ENCODE measurements at regions not wholly inside any gene's neighbourhood (a gene's known extent, or its start where the extent isn't known, plus 50 kb on each side); places are given as distances from the start of the nearest gene placed in this dataset.

DNA sequence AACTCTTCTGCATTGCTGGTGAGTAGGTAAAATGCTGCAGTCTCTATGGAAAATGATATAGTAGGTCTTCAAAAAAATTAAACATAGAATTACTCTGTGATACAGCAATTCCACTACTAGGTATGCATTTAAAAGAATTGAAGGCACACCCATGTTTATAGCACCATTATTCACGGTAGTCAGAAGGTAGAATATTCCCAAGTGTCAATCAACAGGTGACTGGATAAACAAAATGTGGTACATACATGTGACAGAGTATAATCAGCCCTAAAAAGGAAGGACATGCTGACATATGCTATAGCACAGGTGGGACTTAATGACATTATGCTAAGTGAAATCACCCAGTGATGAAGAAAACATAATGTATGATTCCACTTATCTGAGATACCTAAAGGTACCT is 123.3 kb downstream of the CCER1 start:
- H3K9me3 Mint-ChIP-seq = no peaks in the 10 kb centered on the region
- TF ChIP-seq, protein P1, sequence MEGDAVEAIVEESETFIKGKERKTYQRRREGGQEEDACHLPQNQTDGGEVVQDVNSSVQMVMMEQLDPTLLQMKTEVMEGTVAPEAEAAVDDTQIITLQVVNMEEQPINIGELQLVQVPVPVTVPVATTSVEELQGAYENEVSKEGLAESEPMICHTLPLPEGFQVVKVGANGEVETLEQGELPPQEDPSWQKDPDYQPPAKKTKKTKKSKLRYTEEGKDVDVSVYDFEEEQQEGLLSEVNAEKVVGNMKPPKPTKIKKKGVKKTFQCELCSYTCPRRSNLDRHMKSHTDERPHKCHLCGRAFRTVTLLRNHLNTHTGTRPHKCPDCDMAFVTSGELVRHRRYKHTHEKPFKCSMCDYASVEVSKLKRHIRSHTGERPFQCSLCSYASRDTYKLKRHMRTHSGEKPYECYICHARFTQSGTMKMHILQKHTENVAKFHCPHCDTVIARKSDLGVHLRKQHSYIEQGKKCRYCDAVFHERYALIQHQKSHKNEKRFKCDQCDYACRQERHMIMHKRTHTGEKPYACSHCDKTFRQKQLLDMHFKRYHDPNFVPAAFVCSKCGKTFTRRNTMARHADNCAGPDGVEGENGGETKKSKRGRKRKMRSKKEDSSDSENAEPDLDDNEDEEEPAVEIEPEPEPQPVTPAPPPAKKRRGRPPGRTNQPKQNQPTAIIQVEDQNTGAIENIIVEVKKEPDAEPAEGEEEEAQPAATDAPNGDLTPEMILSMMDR (conservative IDR thresholded peaks at IDR 0.05) = no peak
- DNase-seq (ENCODE audit: extremely low spot score, unreplicated experiment) = no peak
- no peak overlapping the region for H3K4me3 Mint-ChIP-seq
- H3K27ac Mint-ChIP-seq = no peak overlapping the region
- H3K27me3 Mint-ChIP-seq = no peaks in the 10 kb centered on the region
- peaks cover 23% of the 10 kb centered on the region for H3K4me1 Mint-ChIP-seq (ENCODE audit: unreplicated experiment)
- no peaks in the 10 kb centered on the region for H3K36me3 Mint-ChIP-seq

DNA sequence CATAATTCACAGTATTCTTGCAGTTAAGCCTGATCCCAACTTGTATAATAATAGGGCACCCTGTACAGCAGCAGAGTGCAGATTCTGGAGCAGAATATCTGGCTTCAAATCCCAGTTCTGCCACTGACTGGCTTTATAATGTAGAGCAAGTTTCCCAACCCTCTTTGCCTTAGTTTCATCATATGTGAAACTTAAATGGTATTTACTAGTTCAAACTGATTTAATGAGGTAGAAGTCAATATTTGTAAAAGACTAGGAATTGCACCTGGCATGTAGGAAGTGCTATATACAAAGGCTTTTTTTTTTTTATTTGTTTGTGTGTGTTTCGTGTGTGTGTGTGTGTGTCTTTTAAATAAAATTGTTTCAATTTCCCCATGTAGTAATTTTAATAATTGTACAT is 125.9 kb downstream of the CCER1 start:
- Mint-ChIP-seq H3K4me3 (no peak overlapping the region), H3K36me3 (no peaks in the 10 kb centered on the region), H3K27ac (no peak overlapping the region), H3K4me1 (ENCODE audit: unreplicated experiment) (peaks cover 23% of the 10 kb centered on the region), H3K9me3 (no peaks in the 10 kb centered on the region), H3K27me3 (no peaks in the 10 kb centered on the region)
- TF ChIP-seq, protein P1 (conservative IDR thresholded peaks at IDR 0.05) = no peak
- DNase-seq (ENCODE audit: extremely low spot score, unreplicated experiment) = no peak

DNA sequence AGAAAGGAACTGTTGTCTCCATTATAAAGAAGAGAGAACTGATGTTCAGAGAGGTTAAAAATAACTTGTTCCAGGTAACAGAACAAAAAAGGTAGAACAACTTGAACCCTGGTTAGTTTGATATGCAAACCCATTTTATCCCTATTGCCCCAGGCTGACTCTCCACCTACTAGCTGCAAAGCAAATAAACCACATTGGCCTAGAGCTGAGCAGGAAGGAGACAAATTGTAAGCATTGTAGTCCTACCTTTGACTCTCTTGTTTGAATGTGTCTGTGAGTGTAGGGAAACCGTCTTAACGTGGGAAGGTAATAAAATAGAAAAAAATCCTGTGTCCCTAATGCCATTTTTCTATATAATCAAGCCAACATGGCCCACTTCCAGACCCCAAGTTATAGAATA is 126.4 kb downstream of the CCER1 start:
- Mint-ChIP-seq H3K9me3 (no peaks in the 10 kb centered on the region), H3K27me3 (no peaks in the 10 kb centered on the region), H3K4me1 (ENCODE audit: unreplicated experiment) (peaks cover 23% of the 10 kb centered on the region), H3K27ac (no peak overlapping the region), H3K36me3 (no peaks in the 10 kb centered on the region), H3K4me3 (no peak overlapping the region)
- DNase-seq (ENCODE audit: extremely low spot score, unreplicated experiment) = no peak
- TF ChIP-seq, protein P1 (conservative IDR thresholded peaks at IDR 0.05) = no peak

DNA sequence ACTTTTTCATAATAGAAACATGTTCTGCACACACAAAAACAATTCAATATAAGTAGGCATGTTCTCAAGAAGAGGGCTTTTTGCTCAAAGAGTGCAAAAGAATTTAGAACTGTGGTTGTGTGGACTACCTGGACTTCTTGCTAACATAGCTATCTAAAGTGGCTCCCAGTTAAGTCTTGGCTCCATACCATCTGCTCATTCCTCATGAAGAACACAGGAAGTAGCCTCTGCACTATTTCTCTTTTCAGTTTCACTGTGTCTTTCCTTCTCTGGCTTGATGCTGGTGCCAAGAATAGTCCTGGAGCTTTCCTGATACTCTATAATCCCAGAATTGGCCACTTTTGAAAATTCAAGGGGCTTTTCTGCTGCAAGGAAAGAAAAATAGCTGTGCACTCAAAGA is 127.4 kb downstream of the CCER1 start:
- H3K4me3 Mint-ChIP-seq = no peak overlapping the region
- no peak overlapping the region for H3K27ac Mint-ChIP-seq
- H3K4me1 Mint-ChIP-seq (ENCODE audit: unreplicated experiment) = peaks cover 13% of the 10 kb centered on the region
- TF ChIP-seq, protein P1 (conservative IDR thresholded peaks at IDR 0.05) = no peak
- no peaks in the 10 kb centered on the region for H3K27me3 Mint-ChIP-seq
- no peaks in the 10 kb centered on the region for H3K9me3 Mint-ChIP-seq
- no peaks in the 10 kb centered on the region for H3K36me3 Mint-ChIP-seq
- no peak for DNase-seq (ENCODE audit: extremely low spot score, unreplicated experiment)

- no peaks in the 10 kb centered on the region for H3K9me3 Mint-ChIP-seq
- TF ChIP-seq, protein P1 (conservative IDR thresholded peaks at IDR 0.05) = no peak
- no peaks in the 10 kb centered on the region for H3K27me3 Mint-ChIP-seq
- no peak overlapping the region for H3K27ac Mint-ChIP-seq
- DNase-seq (ENCODE audit: extremely low spot score, unreplicated experiment) = no peak
- H3K4me1 Mint-ChIP-seq (ENCODE audit: unreplicated experiment) = peaks cover 5% of the 10 kb centered on the region
- no peaks in the 10 kb centered on the region for H3K36me3 Mint-ChIP-seq
- no peak overlapping the region for H3K4me3 Mint-ChIP-seq
These were observed 128.9 kb downstream of the CCER1 start for GRCh38 chr12:90826036-90826435.

DNA sequence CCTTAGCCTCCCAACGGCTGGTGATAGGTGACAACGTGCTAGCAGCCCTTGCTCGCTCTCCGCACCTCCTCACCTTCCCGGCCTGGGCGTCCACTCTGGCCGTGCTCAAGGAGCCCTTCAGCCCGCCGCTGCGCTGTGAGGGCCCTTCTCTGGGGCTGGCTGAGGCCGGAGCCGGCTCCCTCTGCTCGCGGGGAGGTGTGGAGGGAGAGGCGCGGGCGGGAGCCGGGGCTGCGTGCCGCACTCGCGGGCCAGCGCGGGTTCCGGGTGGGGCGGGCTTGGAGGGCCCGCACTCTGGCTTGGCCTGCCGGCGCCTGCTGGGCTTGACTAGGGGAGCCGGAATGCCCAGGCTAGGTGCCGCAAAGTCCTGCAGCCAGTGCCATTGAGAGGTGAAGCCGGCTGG is 131.1 kb downstream of the CCER1 start:
- Mint-ChIP-seq H3K27ac (no peak overlapping the region), H3K9me3 (no peaks in the 10 kb centered on the region), H3K36me3 (no peaks in the 10 kb centered on the region), H3K4me1 (ENCODE audit: unreplicated experiment) (peaks cover 5% of the 10 kb centered on the region), H3K4me3 (no peak overlapping the region), H3K27me3 (no peaks in the 10 kb centered on the region)
- peak; percentile 70 for DNase-seq (ENCODE audit: extremely low spot score, unreplicated experiment)
- TF ChIP-seq, protein P1 (conservative IDR thresholded peaks at IDR 0.05) = no peak
